Endothelial cell of umbilical vein (primary cell): ENCODE measurements at regions not wholly inside any gene's neighbourhood (a gene's known extent, or its start where the extent isn't known, plus 50 kb on each side); places are given as distances from the start of the nearest gene placed in this dataset.

Experiments used
- CTCF ChIP-seq, 2 donors: IDR thresholded peaks; 1 replicate in 1 of 2; 2 replicates in 1 of 2; pipeline ENCODE4 v1.5.1; 2011; ENCODE audit warnings: low read length in 2 of 2, mild to moderate bottlenecking in 2 of 2, moderate library complexity in 2 of 2, control low read depth in 1 of 2, inconsistent platforms in 1 of 2, low read depth in 1 of 2; ENCODE audit not compliant: insufficient read depth in 1 of 2; ENCODE audit errors: extremely low read depth in 1 of 2
- EZH2 ChIP-seq: IDR thresholded peaks from 2 replicates; pipeline ENCODE4 v1.6.1; 2012; ENCODE audit warnings: borderline replicate concordance, low read depth, mild to moderate bottlenecking, moderate library complexity, low read length, inconsistent platforms; ENCODE audit not compliant: severe bottlenecking
- GATA2 ChIP-seq: IDR thresholded peaks from 2 replicates; pipeline ENCODE4 v1.7.0; 2011; ENCODE audit warnings: low read depth, mild to moderate bottlenecking, moderate library complexity, mixed read lengths, low read length; ENCODE audit not compliant: insufficient read length, insufficient read depth
- MAX ChIP-seq: IDR thresholded peaks from 2 replicates; pipeline ENCODE4 v1.6.1; 2011; ENCODE audit not compliant: insufficient read depth, insufficient read length
- POLR2A ChIP-seq: IDR thresholded peaks from 2 replicates; pipeline ENCODE4 v1.6.1; 2012; ENCODE audit warnings: low read depth, mild to moderate bottlenecking, control low read depth, low read length
- POLR2AphosphoS5 ChIP-seq: IDR thresholded peaks from 2 replicates; pipeline ENCODE4 v1.6.1; 2012; ENCODE audit warnings: low read depth, mild to moderate bottlenecking, control low read depth, low read length, moderate library complexity; ENCODE audit not compliant: insufficient read depth

- TF ChIP-seq CTCF (IDR thresholded peaks at IDR 0.05; ENCODE audit: extremely low read depth in 1 of 2, insufficient read depth in 1 of 2, low read depth in 1 of 2, low read length in 2 of 2): no peak
- TF ChIP-seq EZH2: no peak
- TF ChIP-seq GATA2: no peak
- TF ChIP-seq POLR2A: no peak
- no peak for TF ChIP-seq MAX
- TF ChIP-seq POLR2AphosphoS5: no peak
Measured at GRCh38 chr10:61232780-61233179, 220.4 kb downstream of the TMEM26 start.
